ENCODE measurements at regions not wholly inside any gene's neighbourhood (a gene's known extent, or its start where the extent isn't known, plus 50 kb on each side); places are given as distances from the start of the nearest gene placed in this dataset.

- TF ChIP-seq ZFP37 (tag by site-specific recombination; IDR thresholded peaks at IDR 0.05) (no peak), ELK4 (IDR thresholded peaks at IDR 0.05; ENCODE audit: borderline replicate concordance, low read depth, low read length) (no peak), TCF7L2 (IDR thresholded peaks at IDR 0.05; ENCODE audit: borderline replicate concordance, low read depth, low read length) (no peak), CTCF (tag by site-specific recombination; IDR thresholded peaks at IDR 0.05) (no peak)
Measured at GRCh38 chr9:12305211-12305610, 388.0 kb upstream of the TYRP1 start.

All from HEK293 (cell line).